OCI-LY1 (cell line): ENCODE measurements at regions not wholly inside any gene's neighbourhood (a gene's known extent, or its start where the extent isn't known, plus 50 kb on each side); places are given as distances from the start of the nearest gene placed in this dataset.

ENCODE experiments used
- H2AFZ ChIP-seq: fragments of 200-600 bp; sonication (generic), shearing (Covaris generic); 2 replicates; pipeline ENCODE4 v1.6.0; 2014; ENCODE audit warnings: antibody characterized with exemption, mild to moderate bottlenecking, low read length
- H3F3A ChIP-seq: fragments of 200-600 bp; sonication (generic), shearing (Covaris generic); 2 replicates; pipeline ENCODE4 v1.6.0; 2014; ENCODE audit warnings: mild to moderate bottlenecking, antibody characterized with exemption, low read length, moderate library complexity; ENCODE audit not compliant: insufficient read depth
- H3K27ac ChIP-seq: fragments of 200-600 bp; sonication (generic); 2 replicates; pipeline ENCODE4 v1.5.1; 2014; ENCODE audit warnings: low read length, mixed run types, mild to moderate bottlenecking, low read depth; ENCODE audit not compliant: poor library complexity, severe bottlenecking
- H3K27me3 ChIP-seq: fragments of 200-600 bp; sonication (generic); 2 replicates; pipeline ENCODE4 v1.6.0; 2014; ENCODE audit warnings: antibody characterized with exemption, mild to moderate bottlenecking, low read length, moderate library complexity; ENCODE audit not compliant: insufficient read depth
- H3K36me3 ChIP-seq: fragments of 200-600 bp; sonication (generic); 2 replicates; pipeline ENCODE4 v1.6.1; 2014; ENCODE audit warnings: mild to moderate bottlenecking, antibody characterized with exemption, low read length, moderate library complexity, mixed read lengths; ENCODE audit not compliant: insufficient read depth
- H3K4me1 ChIP-seq: fragments of 200-600 bp; sonication (generic); 2 replicates; pipeline ENCODE4 v1.5.1; 2014; ENCODE audit warnings: mild to moderate bottlenecking, low read length, moderate library complexity; ENCODE audit not compliant: insufficient read depth, severe bottlenecking
- H3K4me2 ChIP-seq: fragments of 200-600 bp; sonication (generic), shearing (Covaris generic); 2 replicates; pipeline ENCODE4 v1.6.1; 2014; ENCODE audit warnings: low read length
- H3K4me3 ChIP-seq: fragments of 200-600 bp; sonication (generic); 2 replicates; pipeline ENCODE4 v1.5.1; 2014; ENCODE audit warnings: low read length, low read depth, mild to moderate bottlenecking, mixed read lengths; ENCODE audit not compliant: poor library complexity, severe bottlenecking
- H3K79me2 ChIP-seq: fragments of 200-600 bp; shearing (Covaris generic); 2 replicates; pipeline ENCODE4 v1.6.1; 2016; ENCODE audit warnings: mixed run types, low read length, mixed read lengths; ENCODE audit not compliant: insufficient read depth
- H3K9ac ChIP-seq: fragments of 200-600 bp; sonication (generic), shearing (Covaris generic); 2 replicates; pipeline ENCODE4 v1.6.1; 2014; ENCODE audit warnings: mild to moderate bottlenecking, low read length, mixed read lengths
- H3K9me2 ChIP-seq: fragments of 200-600 bp; sonication (generic), shearing (Covaris generic); 2 replicates; pipeline ENCODE4 v1.6.1; 2014; ENCODE audit warnings: low read depth, mild to moderate bottlenecking, low read length, mixed read lengths
- H3K9me3 ChIP-seq: fragments of 200-600 bp; shearing (Covaris generic); 2 replicates; pipeline ENCODE4 v1.6.1; 2014; ENCODE audit warnings: low read length, mixed read lengths
- H4K20me1 ChIP-seq: fragments of 200-600 bp; sonication (generic), shearing (Covaris generic); 2 replicates; pipeline ENCODE4 v1.6.0; 2016; ENCODE audit warnings: mild to moderate bottlenecking, low read length; ENCODE audit not compliant: insufficient read depth
- CTCF ChIP-seq: fragments of 200-600 bp; sonication (generic), shearing (Covaris generic); IDR thresholded peaks from 2 replicates; pipeline ENCODE4 v1.5.1; 2017; ENCODE audit warnings: mild to moderate bottlenecking, antibody characterized with exemption, low read length, moderate library complexity, mixed read lengths
- EZH2 ChIP-seq: fragments of 200-600 bp; sonication (generic), shearing (Covaris generic); IDR thresholded peaks from 2 replicates; pipeline ENCODE4 v1.8.0; 2017; ENCODE audit warnings: borderline replicate concordance, mixed run types, mild to moderate bottlenecking, antibody characterized with exemption, low read length, moderate library complexity, mixed read lengths

DNA sequence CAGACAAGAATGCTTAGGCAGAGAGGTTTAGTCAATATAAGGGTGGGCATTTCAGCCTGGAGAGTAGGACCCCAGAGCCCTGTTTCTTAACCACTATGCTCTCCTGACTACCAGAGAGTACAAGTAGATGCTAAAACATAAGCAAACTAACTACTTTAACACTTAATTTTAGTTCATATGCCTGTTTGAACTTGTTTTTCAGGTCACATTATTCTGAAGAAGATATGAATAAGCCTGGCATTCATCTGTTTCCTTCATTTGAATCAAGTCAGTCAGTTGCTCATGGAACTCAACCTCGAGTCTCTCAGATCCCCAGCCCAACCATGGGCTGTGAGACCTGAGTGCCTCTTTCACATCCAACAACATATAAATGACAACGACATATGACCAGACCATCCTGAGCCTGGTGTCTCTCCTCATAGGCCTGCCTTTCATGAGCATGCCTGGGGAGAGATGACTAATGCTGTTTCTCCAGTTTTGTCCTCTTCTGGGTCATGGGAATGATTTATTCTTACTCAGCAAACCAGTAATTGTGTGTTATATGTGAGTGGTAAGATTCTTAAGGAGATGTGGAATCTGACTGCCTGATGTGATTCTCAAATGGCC lies 251.1 kb upstream of the BTG1 start:
- Histone ChIP-seq H3K4me3 (no peak overlapping the region), H3K27ac (peak overlapping the region; percentile 3), H3K4me1 (peaks cover 48% of the 10 kb centered on the region), H3K27me3 (no peaks in the 10 kb centered on the region), H4K20me1 (no peaks in the 10 kb centered on the region), H3K9ac (no peak overlapping the region), H3K9me3 (peaks cover 4% of the 10 kb centered on the region; the same call in 1 of the 2 replicates), H3K4me2 (no peak overlapping the region), H3K79me2 (no peaks in the 10 kb centered on the region), H3F3A (no peaks in the 10 kb centered on the region), H2AFZ (no peak overlapping the region), H3K9me2 (no peaks in the 10 kb centered on the region), H3K36me3 (no peaks in the 10 kb centered on the region)
- TF ChIP-seq EZH2 (no peak), CTCF (no peak)

GRCh38 chr12:92395322-92395721 lies 249.7 kb upstream of the BTG1 start:
- H3K79me2 ChIP-seq = no peaks in the 10 kb centered on the region
- peaks cover 38% of the 10 kb centered on the region for H3K4me1 ChIP-seq
- no peak overlapping the region for H3K4me2 ChIP-seq
- no peak for TF ChIP-seq CTCF
- no peak overlapping the region for H3K9ac ChIP-seq
- peaks cover 4% of the 10 kb centered on the region; the same call in 1 of the 2 replicates for H3K9me3 ChIP-seq
- no peaks in the 10 kb centered on the region for H4K20me1 ChIP-seq
- no peak overlapping the region for H2AFZ ChIP-seq
- H3K36me3 ChIP-seq = no peaks in the 10 kb centered on the region
- no peaks in the 10 kb centered on the region for H3K9me2 ChIP-seq
- no peaks in the 10 kb centered on the region for H3F3A ChIP-seq
- H3K27ac ChIP-seq = no peak overlapping the region
- no peak overlapping the region for H3K4me3 ChIP-seq
- H3K27me3 ChIP-seq = no peaks in the 10 kb centered on the region

- no peak overlapping the region for H3K4me2 ChIP-seq
Observed at GRCh38 chr12:92394895-92395294, 249.2 kb upstream of the BTG1 start.

More at GRCh38 chr12:92394895-92395294, 249.2 kb upstream of the BTG1 start:
- no peak overlapping the region for H3K9ac ChIP-seq
- H3K27ac ChIP-seq = no peak overlapping the region
- H3K79me2 ChIP-seq = no peaks in the 10 kb centered on the region
- no peaks in the 10 kb centered on the region for H3F3A ChIP-seq
- no peaks in the 10 kb centered on the region for H3K9me2 ChIP-seq
- H4K20me1 ChIP-seq = no peaks in the 10 kb centered on the region
- TF ChIP-seq CTCF = no peak
- TF ChIP-seq EZH2 = no peak
- peaks cover 34% of the 10 kb centered on the region for H3K4me1 ChIP-seq
- peaks cover 4% of the 10 kb centered on the region; the same call in 1 of the 2 replicates for H3K9me3 ChIP-seq
- no peak overlapping the region for H2AFZ ChIP-seq
- no peaks in the 10 kb centered on the region for H3K27me3 ChIP-seq
- no peaks in the 10 kb centered on the region for H3K36me3 ChIP-seq
- H3K4me3 ChIP-seq = no peak overlapping the region
